GM19351 (cell line): ENCODE measurements at regions not wholly inside any gene's neighbourhood (a gene's known extent, or its start where the extent isn't known, plus 50 kb on each side); places are given as distances from the start of the nearest gene placed in this dataset.
"Not testable (repeated sequence)": the region's sequence is repeated elsewhere in the genome, so short reads cannot be mapped to it uniquely, and the experiment has no call there.

Source experiments
- ATAC-seq: cut with Tn5 transposase; IDR thresholded peaks from one replicate; pipeline ENCODE4 v1.9.1; 2021; ENCODE audit warnings: mild to moderate bottlenecking, moderate library complexity; ENCODE audit not compliant: unreplicated experiment

DNA sequence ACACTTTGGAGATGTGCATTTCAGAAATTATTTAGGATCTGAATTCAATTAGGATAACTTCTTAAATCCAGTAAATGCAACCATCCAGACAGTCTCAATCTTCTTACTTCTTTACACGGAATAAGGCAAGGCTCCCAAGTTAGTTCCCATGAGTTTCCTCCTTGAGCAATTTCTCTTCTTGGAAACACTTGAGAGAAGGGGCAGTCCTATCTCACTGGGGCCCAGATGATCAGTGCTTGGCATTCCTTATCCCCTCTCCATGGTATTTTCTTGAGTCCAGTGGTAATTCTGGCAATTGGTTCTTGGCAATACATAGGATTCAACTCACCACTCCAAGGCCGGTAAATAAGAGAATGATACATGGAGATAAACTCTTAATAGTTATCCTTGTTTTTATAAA lies 87.1 kb upstream of the PTHLH start:
- ATAC-seq, result no peak

DNA sequence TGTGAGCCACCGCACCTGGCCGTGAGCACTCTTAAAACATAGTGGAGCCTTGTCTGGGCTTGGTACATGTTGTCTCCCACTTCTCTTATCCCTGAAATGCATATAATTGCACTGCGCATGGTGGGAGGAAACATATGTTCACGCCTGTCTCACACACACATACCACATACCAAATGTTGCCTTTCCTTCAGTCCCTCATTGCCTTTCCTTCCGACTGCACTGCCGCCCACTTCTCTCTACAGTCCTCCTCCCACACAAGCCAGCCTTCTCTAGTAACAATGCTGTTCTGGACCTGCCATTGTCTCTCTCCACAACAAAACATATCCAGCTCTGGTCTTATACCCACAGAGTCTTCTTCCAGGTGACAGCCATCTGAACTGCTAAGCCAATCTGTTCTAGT lies 88.3 kb upstream of the PTHLH start:
- no peak for ATAC-seq

DNA sequence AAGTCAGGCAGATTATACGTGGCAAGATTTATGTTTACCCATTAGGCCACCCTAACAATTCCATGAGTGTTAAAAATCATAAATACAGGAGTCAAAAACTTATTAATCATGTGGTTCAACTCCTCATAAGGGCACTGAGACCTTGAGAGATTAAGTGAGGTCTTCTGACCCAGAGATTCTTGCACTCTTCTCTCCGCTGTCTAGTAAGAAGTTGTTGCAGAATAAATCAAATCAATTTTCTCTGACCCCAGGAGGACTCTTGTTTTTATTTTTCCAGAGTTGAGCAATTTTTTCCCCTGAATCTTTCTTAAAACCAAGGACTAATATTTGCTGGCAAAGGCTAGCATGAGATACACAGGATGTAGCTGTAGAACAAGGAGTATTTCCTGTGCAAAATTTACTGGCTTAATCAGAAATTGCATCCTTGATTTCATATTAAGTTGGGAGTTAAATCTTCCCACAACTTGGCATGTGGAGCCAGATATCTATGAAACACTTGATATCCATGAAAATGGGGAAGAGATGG lies 90.9 kb upstream of the PTHLH start:
- no peak for ATAC-seq

DNA sequence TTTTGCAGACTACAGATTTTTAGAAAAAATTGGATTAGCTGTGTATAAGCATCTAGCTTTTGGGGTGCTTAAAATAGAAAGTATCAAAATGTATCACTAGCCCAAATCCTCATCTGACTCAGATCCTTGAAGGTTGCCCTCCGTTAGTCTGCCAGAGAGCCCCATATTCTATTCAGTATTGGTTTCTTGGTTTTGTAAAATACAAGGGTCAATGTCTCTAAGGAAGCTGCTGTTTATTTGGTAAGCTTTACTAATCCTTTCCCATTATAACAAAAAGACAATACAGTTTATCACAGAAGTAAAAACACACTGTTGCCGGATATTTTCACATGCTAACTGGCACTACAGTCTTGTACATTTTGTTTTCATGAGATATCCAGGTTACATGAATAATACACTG lies 92.8 kb upstream of the PTHLH start:
- ATAC-seq, result no peak

DNA sequence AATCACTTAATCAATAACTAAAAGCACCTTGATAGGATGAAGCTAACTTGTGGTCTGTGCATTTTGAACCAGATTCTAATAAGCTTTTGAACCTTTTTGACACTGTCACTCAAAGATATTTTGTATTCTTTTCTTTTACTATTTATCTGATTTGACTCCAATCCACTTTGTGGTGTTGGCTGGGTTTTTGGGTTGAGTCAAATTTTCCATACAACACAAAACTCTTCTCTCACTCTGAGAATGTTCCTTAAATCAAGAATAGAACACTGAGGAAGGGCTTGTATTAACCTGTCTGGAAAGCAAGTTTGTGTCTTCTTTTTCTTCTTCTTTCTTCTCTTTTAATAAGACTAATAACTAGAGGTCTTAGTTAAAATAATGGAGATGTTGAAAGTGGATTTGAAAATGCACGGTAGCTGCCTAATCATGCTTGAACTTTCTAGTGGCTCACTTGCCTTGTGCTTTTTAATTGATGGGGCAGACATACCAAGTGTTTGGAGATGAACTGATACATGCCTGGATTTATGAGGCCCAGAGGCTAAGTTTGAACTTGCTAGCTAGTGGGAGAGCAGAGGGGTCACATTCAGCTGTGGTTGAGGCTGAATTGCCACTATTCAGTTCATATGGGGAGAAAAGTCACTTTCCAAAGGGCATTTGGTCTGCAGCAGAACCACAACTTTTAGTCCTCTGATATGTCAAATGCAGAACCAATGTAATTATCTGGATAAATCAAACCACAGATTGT lies 93.5 kb upstream of the PTHLH start:
- ATAC-seq, result no peak

DNA sequence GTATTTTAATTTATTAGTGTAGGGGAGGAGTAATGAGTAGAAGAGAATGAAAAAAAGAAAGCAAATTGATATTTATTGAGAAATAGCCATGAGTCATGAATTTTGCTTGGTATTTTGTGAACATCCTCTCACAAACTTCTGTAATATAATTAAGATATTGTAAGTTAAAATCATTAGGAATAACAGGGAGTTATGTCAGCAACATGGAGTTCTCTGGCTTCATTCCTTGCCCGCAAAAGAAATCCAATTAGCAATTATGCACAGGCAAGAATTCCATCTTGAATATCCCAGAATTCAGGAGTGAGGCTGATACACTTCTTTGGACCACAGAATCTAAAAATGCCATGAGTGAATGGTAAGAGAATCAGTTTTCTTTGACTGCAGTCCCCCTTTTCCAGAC lies 94.3 kb upstream of the PTHLH start:
- ATAC-seq, result no peak

DNA sequence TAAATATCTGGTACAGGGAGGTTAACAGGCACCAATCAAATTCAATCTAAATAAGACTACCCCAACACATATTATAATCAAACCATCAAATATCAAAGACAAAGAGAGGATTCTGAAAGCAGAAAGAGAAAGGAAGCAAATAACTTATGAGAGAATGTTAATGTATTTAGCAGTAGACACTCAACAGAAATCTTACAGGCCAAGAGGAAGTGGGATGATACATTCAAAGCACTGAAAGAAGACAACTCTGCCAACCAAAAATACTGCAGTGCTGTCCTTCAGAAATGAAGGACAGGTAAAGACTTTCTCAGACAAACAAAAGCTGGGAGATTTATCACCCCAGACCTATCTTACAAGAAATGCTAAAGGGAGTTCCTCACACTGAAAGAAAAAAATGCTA lies 95.9 kb upstream of the PTHLH start:
- ATAC-seq, result no peak

DNA sequence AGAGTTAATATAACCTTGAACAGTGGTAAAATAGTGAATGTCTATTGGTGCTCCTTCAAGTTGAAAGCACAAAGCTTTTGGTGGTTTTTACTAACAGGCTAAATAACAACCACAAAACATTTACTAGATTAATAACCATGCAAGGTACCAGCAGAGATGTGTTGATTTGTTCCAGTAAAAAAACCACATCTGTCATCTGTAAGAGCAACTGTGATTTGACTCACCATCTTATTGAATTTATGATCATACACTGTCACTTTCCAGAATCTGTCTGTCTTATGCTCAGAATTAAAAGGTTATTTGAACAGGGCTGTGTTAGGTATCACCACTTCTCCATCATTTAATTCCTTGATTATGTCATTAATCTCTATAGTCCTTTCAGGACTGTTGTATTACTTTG lies 107.0 kb upstream of the PTHLH start:
- ATAC-seq, result no peak

DNA sequence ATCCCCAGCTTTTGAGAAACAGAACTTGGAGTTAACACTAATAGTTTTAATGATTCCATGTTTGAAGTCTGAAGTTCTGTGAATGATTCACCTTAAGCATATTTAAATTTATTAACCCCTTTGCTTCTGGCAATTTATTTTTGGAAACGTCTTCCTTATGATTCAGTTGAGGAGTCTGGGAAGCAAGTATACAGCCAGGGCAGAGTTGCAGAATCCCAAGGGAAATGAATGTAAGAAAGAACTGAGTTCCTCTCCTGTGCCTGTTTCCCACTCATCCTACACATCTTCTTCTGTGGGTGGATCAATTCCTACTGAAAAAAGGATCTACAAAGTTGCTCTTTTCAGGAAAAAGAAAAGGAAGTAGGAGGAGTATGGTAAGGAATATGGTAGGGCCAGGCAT lies 108.2 kb upstream of the CCDC91 start:
- no peak for ATAC-seq

DNA sequence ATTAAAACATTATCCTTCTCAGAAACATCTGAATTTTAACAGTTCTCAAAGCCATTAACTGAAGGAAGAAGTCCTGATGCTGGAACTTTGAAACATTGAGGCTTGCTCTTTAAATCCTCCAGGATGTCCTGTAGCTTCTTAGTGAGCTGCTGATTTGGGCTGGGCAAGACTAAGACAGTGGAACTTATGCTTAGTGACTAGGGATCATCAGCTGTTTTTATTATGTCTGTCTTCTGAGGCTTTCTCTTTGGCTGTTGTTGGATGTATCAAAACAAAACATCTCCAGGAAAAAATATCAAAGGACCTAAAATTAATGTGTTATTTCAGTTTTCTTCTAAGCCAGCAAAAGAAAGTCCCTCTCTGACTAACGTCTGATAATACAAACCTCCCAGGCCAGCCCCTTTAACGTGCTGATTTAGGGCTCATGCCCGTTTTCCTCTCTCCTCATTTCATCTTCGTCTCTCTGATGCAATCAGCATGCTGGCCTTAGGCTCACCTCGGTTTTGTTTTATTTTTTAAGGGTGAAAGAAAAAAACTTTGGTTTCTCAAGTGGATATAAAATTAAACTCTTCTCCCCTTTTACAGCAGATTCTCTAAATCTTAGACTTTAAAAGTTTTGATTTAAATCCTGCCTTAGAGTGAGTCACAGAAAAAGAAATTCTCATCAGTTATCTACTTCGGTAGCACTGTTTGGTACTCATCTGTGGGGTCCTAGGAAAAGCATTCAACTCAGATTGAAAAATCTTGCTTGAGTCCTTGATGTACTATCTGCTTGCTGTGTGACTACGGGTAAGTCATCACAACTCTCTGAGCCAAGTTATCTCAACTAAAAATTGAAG lies 106.2 kb upstream of the CCDC91 start:
- no peak for ATAC-seq

DNA sequence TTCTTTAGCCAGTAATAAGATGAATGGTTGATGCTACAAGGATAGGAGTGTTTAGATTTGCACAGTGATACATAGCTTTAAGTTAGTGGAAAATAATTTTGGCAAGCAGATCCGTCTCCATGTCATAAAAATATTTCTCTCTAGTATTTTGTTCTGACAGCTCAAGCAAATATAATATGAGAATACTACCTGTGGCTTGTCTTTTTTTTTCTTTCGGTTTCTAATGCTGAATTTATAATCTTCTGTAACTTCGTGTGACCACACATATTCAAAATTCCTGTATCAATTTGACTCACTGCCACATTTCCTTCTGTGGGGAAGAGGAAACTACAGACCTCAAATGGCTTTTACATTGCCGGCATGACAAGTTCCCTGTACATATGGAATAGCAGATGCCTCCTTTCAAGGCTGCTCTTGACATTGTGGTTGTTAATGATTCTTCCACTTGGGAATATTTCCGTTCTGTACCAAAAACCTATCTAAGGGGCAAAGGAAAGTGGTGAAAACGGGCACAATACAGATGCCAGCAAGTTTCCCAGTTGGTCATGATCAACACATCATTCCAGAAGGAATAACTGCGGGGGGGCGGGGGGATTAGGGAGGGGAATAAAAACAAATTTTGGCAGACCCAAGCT lies 103.6 kb upstream of the CCDC91 start:
- ATAC-seq, result peak; percentile 82

DNA sequence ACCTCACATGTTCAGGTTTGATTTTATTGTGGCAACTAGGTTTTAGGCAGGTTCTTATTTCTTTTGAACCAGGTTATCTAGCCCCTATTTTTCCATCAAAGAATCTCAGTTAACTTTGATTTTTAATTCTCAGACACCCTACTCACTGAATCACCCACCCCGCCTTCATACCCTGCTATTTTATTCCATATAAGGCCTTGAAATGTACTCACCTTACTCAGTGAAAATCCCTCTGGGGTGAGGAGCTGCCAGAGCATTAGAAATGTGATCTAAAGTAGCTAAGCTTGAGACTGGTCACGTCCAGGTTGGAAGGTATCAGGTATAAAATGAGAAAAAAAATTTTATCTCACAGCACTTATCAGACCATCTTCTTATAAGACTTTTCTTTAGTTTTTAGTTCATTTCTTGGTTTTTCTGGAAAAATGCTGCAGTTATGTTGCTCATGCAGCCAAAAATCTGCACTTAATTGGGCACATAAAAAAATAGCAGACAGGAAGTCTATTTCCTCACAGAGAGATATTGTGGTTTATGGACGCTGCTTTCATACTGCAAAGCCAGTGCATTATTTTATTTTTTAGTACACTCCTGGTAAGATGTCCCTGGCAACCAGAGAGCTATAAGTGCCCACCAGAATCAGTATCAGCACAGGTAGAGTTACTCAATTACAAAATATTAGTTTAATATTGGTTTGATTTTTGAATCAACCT lies 101.5 kb upstream of the CCDC91 start:
- no peak for ATAC-seq

DNA sequence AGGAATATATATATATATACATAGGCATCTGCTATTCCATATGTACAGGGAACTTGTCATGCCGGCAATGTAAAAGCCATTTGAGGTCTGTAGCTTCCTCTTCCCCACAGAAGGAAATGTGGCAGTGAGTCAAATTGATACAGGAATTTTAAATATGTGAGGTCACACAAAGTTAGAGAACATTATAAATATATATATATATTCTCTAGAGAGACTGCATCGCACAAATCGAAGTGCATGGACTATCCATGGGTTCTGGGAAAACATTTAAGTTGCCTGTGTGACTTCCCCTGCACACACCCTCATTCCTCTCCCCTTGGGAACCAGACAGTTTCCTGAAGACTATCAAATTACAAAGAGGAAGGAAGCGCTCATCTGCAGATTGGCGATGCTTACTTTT lies 100.9 kb upstream of the CCDC91 start:
- no peak for ATAC-seq

DNA sequence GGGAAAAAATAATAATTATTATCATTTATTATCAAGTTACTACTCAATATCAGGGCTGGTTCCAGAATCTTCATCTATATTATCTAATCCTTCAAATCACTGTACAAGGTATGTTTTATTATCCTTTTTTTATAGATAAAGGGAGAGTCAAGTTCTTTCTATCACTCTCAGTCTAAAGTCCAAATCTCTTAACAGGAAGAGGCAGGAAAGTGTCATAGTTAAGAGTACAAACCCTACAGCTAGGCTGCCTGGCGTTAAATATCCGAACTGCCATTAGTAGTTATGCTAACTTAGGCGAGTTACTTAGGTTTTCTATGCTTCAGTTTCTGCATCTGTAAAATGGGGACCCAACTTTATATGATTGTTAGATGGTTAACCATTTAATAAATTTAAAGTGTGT lies 99.4 kb upstream of the CCDC91 start:
- ATAC-seq, result no peak

DNA sequence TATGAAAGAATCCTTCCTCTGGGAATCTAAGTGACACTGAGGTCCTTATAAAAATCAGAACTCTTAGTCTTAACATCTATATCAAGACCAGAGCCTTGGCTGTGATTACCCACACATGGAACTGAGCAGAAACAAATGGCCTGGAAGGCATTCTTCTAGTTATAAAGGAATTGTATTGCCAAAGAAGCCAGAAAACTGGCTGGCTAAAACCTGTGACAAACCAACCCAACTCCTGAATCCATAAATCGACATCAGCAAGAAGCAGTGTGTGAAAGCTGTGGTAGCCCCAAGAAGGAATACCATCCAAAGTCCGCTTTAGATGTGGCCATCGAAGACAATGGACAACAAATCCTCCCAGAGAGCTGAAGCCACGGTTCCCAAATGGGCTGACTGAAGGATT lies 97.9 kb upstream of the CCDC91 start:
- no peak for ATAC-seq

DNA sequence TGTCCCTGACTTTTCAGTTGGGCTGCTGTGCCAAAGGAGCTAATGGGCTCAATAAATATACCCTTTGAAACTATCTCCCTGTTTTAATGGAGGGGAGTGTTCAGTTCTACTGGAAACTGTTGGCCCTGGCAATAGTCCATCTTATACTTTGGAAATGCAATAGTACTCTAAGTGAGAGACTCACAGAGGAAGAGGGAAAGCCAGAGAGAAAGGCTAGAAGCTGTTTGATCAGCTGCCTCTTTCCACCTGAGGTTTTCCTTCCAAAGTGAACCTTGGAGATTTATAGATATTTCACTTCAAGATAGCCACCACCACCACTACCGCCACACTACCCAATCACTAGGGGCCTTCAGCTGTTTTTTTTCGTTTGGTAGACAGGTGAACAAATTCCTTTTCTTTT lies 93.6 kb upstream of the CCDC91 start:
- ATAC-seq, result no peak

DNA sequence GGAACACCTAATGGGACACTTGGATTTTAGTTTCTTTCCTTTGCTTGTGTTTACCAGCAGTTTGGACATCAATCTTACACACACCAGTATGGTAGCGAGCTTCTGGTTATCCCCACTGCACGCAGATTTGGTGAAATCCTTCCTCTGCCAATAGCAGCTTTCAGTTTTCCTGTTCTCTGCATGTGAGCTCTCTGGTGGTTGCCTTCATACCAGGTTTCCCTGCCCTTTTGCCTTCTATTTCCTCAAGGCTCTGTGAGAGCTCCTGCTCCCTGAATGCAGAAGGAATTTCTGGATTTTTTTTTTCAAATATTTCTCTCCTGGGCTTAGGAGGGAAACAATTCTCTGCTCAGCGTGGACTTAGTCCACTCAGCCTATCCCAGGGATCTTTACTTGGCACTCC lies 93.0 kb upstream of the CCDC91 start:
- ATAC-seq, result no peak

DNA sequence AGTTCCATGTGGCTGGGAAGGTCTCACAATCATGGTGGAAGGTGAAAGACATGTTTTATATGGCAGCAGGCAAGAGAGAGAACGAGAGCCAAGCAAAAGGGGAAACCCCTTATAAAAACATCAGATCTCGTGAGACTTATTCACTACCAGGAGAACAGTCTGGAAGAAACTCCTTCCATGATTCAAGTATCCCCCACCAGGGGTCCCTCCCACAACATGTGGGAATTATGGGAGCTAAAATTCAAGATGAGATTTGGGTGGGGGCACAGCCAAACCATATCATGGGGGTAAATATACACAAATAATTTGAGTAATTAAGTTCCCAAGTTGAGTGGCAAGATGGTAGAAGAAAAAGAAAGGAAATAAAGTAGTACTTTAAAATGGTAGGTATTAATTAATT lies 91.0 kb upstream of the CCDC91 start:
- ATAC-seq, result not testable (repeated sequence)

DNA sequence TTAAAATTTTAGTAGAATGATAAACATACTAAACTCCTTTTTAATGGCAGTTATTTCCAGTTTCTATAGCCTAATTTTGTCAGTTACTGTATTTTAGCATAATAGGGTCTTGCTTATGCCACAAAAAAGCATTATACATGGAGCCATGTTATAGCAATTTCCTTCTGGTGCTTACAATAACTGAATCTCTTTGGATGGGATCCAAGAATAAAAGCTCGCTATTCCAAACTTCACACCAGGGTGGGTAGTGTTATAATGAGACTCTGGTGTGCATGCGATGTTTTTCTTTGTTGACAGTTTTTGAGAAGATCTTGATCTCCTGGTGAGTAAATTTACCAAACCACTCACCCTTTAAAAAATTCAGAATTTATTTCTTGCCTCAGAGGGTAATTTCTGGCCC lies 90.4 kb upstream of the CCDC91 start:
- ATAC-seq, result no peak

DNA sequence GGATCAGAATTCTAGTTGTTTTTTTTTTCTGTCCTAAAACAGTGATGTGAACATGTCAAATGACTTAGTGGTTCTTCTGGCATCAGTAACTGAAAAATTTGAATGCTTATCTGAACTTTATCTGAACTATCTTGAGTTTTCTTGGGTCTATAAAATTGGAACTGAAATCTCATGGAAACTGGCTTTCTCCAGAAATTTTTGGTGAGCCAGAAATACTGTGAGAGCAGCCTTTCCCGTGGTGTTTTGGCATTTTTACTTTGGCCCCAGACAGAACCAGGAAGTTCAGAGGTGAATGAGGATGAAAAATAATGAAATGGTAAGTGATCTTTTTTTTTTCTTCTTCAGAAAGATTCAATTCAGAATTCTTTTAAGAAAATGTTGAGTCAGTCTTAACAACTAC lies 89.5 kb upstream of the CCDC91 start:
- no peak for ATAC-seq

DNA sequence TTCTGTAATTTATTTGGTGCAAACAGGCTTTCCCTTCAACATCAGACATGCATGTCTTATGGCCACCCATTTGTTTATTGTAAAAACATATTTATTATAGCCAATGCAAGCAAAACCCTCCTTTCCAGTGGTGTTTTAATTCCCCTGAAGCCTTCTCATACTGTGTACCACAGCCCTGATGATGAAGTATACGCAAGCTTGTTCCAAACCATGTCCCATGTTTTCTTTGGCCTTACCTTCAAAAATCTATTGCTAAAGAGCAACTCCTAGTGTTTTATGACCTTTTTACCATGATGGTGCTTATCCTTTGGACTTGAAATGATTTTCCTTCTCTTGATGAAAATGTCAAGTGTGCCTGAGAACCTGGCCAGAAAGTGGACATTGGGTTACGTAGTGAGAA lies 85.9 kb upstream of the CCDC91 start:
- ATAC-seq, result no peak
